Fibroblast of lung (primary cell): ENCODE measurements at regions not wholly inside any gene's neighbourhood (a gene's known extent, or its start where the extent isn't known, plus 50 kb on each side); places are given as distances from the start of the nearest gene placed in this dataset.

ENCODE experiments used
- DNase-seq, 2 donors: peaks; one replicate each; pipeline versions ENCODE4 v3.0.0 to v3.0.0-alpha.2; 2010; ENCODE audit warnings: low read depth in 2 of 2
- H2AFZ ChIP-seq: 2 replicates; pipeline ENCODE4 v1.5.1; 2012; ENCODE audit warnings: low read length, control low read depth, inconsistent platforms
- H3K27ac ChIP-seq: 2 replicates; pipeline ENCODE4 v1.5.1; 2011; ENCODE audit warnings: low read length, control low read depth; ENCODE audit not compliant: insufficient read depth
- H3K27me3 ChIP-seq: 2 replicates; pipeline ENCODE4 v1.5.1; 2011; ENCODE audit warnings: mild to moderate bottlenecking, low read length; ENCODE audit not compliant: control insufficient read depth, insufficient read depth
- H3K36me3 ChIP-seq: 2 replicates; pipeline ENCODE4 v1.5.1; 2011; ENCODE audit warnings: low read length; ENCODE audit not compliant: control insufficient read depth, insufficient read depth
- H3K4me1 ChIP-seq: 2 replicates; pipeline ENCODE4 v1.5.1; 2011; ENCODE audit warnings: low read length; ENCODE audit not compliant: control insufficient read depth, insufficient read depth; ENCODE audit errors: extremely low read depth
- H3K4me2 ChIP-seq: 2 replicates; pipeline ENCODE4 v1.5.1; 2011; ENCODE audit warnings: low read length, control low read depth; ENCODE audit not compliant: insufficient read depth; ENCODE audit errors: extremely low read depth
- H3K4me3 ChIP-seq, 4 experiments: fragments of 200-600 bp in 1 of 4; sonication (generic) in 1 of 4; replicated peaks in 1 of 4; 2 replicates each; pipeline ENCODE4 v1.5.1; 2011 to 2016; ENCODE audit warnings: low read length in 4 of 4, low read depth in 3 of 4, mild to moderate bottlenecking in 3 of 4, control low read depth in 2 of 4, inconsistent platforms in 1 of 4, mixed read lengths in 1 of 4; ENCODE audit not compliant: insufficient read depth in 1 of 4; ENCODE audit errors: control extremely low read depth in 1 of 4
- H3K79me2 ChIP-seq: 2 replicates; pipeline ENCODE4 v1.5.1; 2012; ENCODE audit warnings: mild to moderate bottlenecking, low read length, inconsistent platforms; ENCODE audit not compliant: control insufficient read depth, insufficient read depth
- H3K9ac ChIP-seq: 2 replicates; pipeline ENCODE4 v1.5.1; 2011; ENCODE audit warnings: mild to moderate bottlenecking, low read length, control low read depth; ENCODE audit not compliant: insufficient read depth
- H3K9me3 ChIP-seq: 2 replicates; pipeline ENCODE4 v1.5.1; 2012; ENCODE audit warnings: low read depth, low read length; ENCODE audit not compliant: control insufficient read depth, insufficient read depth
- H4K20me1 ChIP-seq: 2 replicates; pipeline ENCODE4 v1.5.1; 2011; ENCODE audit warnings: low read length; ENCODE audit not compliant: control insufficient read depth, insufficient read depth; ENCODE audit errors: extremely low read depth
- EZH2 ChIP-seq: IDR thresholded peaks from 2 replicates; pipeline ENCODE4 v1.5.1; 2012; ENCODE audit warnings: low read length, control low read depth, mild to moderate bottlenecking; ENCODE audit errors: missing control alignments
- TF ChIP-seq, protein P1 (sequence below), 2 donors: IDR thresholded peaks in 1 of 2; conservative IDR thresholded peaks in 1 of 2; 1 replicate in 1 of 2; 2 replicates in 1 of 2; pipeline ENCODE4 v1.5.1; 2011 to 2012; ENCODE audit warnings: low read length in 2 of 2, control low read depth in 1 of 2, inconsistent platforms in 1 of 2, low read depth in 1 of 2, mild to moderate bottlenecking in 1 of 2

GRCh38 chr5:175201393-175201792 lies 242.6 kb downstream of the DRD1 start:
- Histone ChIP-seq H3K4me2 (no peak overlapping the region), H3K4me3 (no peak overlapping the region), H4K20me1 (no peaks in the 10 kb centered on the region), H3K36me3 (no peaks in the 10 kb centered on the region), H3K9ac (no peak overlapping the region), H3K27me3 (no peaks in the 10 kb centered on the region), H3K27ac (no peak overlapping the region), H2AFZ (no peak overlapping the region), H3K9me3 (no peaks in the 10 kb centered on the region), H3K79me2 (no peaks in the 10 kb centered on the region), H3K4me1 (peaks cover 6% of the 10 kb centered on the region)
- TF ChIP-seq EZH2, result no peak
- TF ChIP-seq, protein P1, sequence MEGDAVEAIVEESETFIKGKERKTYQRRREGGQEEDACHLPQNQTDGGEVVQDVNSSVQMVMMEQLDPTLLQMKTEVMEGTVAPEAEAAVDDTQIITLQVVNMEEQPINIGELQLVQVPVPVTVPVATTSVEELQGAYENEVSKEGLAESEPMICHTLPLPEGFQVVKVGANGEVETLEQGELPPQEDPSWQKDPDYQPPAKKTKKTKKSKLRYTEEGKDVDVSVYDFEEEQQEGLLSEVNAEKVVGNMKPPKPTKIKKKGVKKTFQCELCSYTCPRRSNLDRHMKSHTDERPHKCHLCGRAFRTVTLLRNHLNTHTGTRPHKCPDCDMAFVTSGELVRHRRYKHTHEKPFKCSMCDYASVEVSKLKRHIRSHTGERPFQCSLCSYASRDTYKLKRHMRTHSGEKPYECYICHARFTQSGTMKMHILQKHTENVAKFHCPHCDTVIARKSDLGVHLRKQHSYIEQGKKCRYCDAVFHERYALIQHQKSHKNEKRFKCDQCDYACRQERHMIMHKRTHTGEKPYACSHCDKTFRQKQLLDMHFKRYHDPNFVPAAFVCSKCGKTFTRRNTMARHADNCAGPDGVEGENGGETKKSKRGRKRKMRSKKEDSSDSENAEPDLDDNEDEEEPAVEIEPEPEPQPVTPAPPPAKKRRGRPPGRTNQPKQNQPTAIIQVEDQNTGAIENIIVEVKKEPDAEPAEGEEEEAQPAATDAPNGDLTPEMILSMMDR (conservative IDR thresholded peaks at IDR 0.05 in 1 of 2, IDR thresholded peaks at IDR 0.05 in 1 of 2; ENCODE audit: low read depth in 1 of 2, low read length in 2 of 2), result no peak
- DNase-seq, result peak; percentile 30 to 33

- peak; percentile 32 to 85 for DNase-seq
- H3K4me2 ChIP-seq, result no peak overlapping the region
- no peak overlapping the region for H2AFZ ChIP-seq
- peak overlapping the region in 1 of 4 experiments; percentile 7 for H3K4me3 ChIP-seq
- H3K9me3 ChIP-seq, result no peaks in the 10 kb centered on the region
- no peaks in the 10 kb centered on the region for H4K20me1 ChIP-seq
- no peak overlapping the region for H3K27ac ChIP-seq
- H3K4me1 ChIP-seq, result no peaks in the 10 kb centered on the region
- H3K27me3 ChIP-seq, result no peaks in the 10 kb centered on the region
- no peaks in the 10 kb centered on the region for H3K36me3 ChIP-seq
- no peak overlapping the region for H3K9ac ChIP-seq
- TF ChIP-seq, protein P1 (conservative IDR thresholded peaks at IDR 0.05 in 1 of 2, IDR thresholded peaks at IDR 0.05 in 1 of 2; ENCODE audit: low read depth in 1 of 2, low read length in 2 of 2), result no peak
- no peak for TF ChIP-seq EZH2
- no peaks in the 10 kb centered on the region for H3K79me2 ChIP-seq
Observed at GRCh38 chr5:175195698-175196656, 248.0 kb downstream of the DRD1 start.

- no peak for DNase-seq
- Histone ChIP-seq H3K9ac (no peak overlapping the region), H2AFZ (no peak overlapping the region), H3K9me3 (no peaks in the 10 kb centered on the region), H3K4me3 (no peak overlapping the region), H3K4me1 (no peaks in the 10 kb centered on the region), H3K4me2 (no peak overlapping the region), H3K27me3 (no peaks in the 10 kb centered on the region), H4K20me1 (no peaks in the 10 kb centered on the region), H3K36me3 (no peaks in the 10 kb centered on the region), H3K27ac (no peak overlapping the region), H3K79me2 (no peaks in the 10 kb centered on the region)
- TF ChIP-seq, protein P1 (conservative IDR thresholded peaks at IDR 0.05 in 1 of 2, IDR thresholded peaks at IDR 0.05 in 1 of 2; ENCODE audit: low read depth in 1 of 2, low read length in 2 of 2), result no peak
- no peak for TF ChIP-seq EZH2
Observed at GRCh38 chr5:175181331-175181730, 262.7 kb downstream of the DRD1 start.
